Fibroblast of mammary gland (primary cell): ENCODE measurements at regions not wholly inside any gene's neighbourhood (a gene's known extent, or its start where the extent isn't known, plus 50 kb on each side); places are given as distances from the start of the nearest gene placed in this dataset.
"Not testable (repeated sequence)": the region's sequence is repeated elsewhere in the genome, so short reads cannot be mapped to it uniquely, and the experiment has no call there.

Source experiments
- DNase-seq: peaks from one replicate; pipeline ENCODE4 v3.0.0-alpha.2; 2010; ENCODE audit warnings: low read depth
- H3K4me3 ChIP-seq: 2 replicates; pipeline ENCODE4 v1.5.1; 2011; ENCODE audit warnings: low read depth, mild to moderate bottlenecking, low read length, moderate library complexity; ENCODE audit not compliant: control insufficient read depth
- CTCF ChIP-seq: conservative IDR thresholded peaks from 2 replicates; pipeline ENCODE4 v1.5.1; 2011; ENCODE audit warnings: low read depth, low read length, inconsistent platforms; ENCODE audit not compliant: control insufficient read depth, insufficient read depth

GRCh38 chr12:131428091-131428685 lies 282.7 kb upstream of the SFSWAP start:
- no peak for TF ChIP-seq CTCF
- H3K4me3 ChIP-seq, result no peak overlapping the region
- DNase-seq, result no peak

- H3K4me3 ChIP-seq, DNase-seq: not testable (repeated sequence)
Measured at GRCh38 chr12:131429221-131429620, 281.7 kb upstream of the SFSWAP start.

- not testable (repeated sequence) for DNase-seq
Measured at GRCh38 chr12:131429697-131430096, 281.2 kb upstream of the SFSWAP start.

GRCh38 chr12:131430158-131430742 lies 280.6 kb upstream of the SFSWAP start:
- H3K4me3 ChIP-seq, result no peak overlapping the region
- DNase-seq, result no peak
- TF ChIP-seq CTCF, result no peak

More at GRCh38 chr12:131429697-131430096, 281.2 kb upstream of the SFSWAP start:
- not testable (repeated sequence) for H3K4me3 ChIP-seq

- H3K4me3 ChIP-seq, DNase-seq: not testable (repeated sequence)
Measured at GRCh38 chr12:131431126-131431655, 279.7 kb upstream of the SFSWAP start.

- no peak overlapping the region for H3K4me3 ChIP-seq
- DNase-seq, result no peak
- no peak for TF ChIP-seq CTCF
Measured at GRCh38 chr12:131432532-131433260, 278.2 kb upstream of the SFSWAP start.

GRCh38 chr12:131434208-131435125 lies 276.4 kb upstream of the SFSWAP start:
- DNase-seq, result no peak

More at GRCh38 chr12:131434208-131435125, 276.4 kb upstream of the SFSWAP start:
- TF ChIP-seq CTCF, result no peak
- H3K4me3 ChIP-seq, result no peak overlapping the region
